ENCODE measurements at regions not wholly inside any gene's neighbourhood (a gene's known extent, or its start where the extent isn't known, plus 50 kb on each side); places are given as distances from the start of the nearest gene placed in this dataset.

DNA sequence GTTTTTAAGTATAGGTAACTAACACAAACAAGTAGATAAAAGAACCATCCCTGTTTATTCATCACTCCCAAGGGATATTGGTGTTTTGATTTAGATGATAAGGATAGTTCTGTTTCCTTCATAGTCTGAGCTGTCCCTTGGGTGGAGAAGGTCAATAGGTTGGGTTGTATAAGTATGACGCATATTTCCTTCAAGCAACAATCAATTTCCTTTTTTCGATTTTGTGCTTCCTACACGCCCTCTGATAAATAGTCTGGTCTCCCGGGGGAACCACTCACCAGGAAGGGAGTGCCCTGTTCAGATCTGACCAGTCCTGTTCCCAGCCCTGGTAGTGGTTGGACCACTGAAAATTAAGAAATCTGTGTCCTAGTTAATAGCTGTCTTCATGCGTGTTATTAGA, 378.8 kb upstream of the FAR2 start:
- ChIA-PET POLR2A (no interaction called here), CTCF (no interaction called here)
- no peak for DNase-seq (ENCODE audit: extremely low spot score)
- TF ChIP-seq ELF4 (IDR thresholded peaks at IDR 0.05), result no peak
- no peak for TF ChIP-seq CTBP1 (IDR thresholded peaks at IDR 0.05; ENCODE audit: borderline replicate concordance)

GRCh38 chr12:28771968-28772367, 377.1 kb upstream of the FAR2 start:
- POLR2A ChIA-PET, result no interaction called here
- TF ChIP-seq SUZ12 (IDR thresholded peaks at IDR 0.05) (no peak), FOXM1 (IDR thresholded peaks at IDR 0.05; ENCODE audit: borderline replicate concordance) (no peak)
- TF ChIP-seq, protein P1, sequence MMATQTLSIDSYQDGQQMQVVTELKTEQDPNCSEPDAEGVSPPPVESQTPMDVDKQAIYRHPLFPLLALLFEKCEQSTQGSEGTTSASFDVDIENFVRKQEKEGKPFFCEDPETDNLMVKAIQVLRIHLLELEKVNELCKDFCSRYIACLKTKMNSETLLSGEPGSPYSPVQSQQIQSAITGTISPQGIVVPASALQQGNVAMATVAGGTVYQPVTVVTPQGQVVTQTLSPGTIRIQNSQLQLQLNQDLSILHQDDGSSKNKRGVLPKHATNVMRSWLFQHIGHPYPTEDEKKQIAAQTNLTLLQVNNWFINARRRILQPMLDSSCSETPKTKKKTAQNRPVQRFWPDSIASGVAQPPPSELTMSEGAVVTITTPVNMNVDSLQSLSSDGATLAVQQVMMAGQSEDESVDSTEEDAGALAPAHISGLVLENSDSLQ (IDR thresholded peaks at IDR 0.05), result peak; percentile 78
- no peak for DNase-seq (ENCODE audit: extremely low spot score)
- CTCF ChIA-PET, result no interaction called here

DNA sequence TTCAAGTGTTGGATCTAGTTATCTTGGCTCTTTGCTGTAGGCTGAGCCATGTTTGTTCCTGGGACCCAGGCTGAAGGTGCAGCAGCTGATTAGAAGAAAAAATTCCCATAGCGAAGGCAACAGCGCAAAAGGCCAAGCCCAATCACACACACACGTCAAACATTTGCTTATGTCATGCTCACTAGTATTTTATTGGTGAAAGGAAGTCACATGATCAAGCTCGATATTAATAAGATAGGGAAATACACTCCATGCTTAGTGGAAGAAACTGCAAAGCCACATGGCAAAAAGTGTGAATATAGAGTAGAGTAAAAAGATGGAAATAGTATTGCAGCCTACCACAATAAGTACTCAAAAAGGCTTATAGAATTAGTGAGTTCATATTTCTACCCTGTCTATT, 373.5 kb upstream of the FAR2 start:
- POLR2A ChIA-PET, result no interaction called here
- no peak for DNase-seq (ENCODE audit: extremely low spot score)
- CTCF ChIA-PET, result no interaction called here
- TF ChIP-seq ZNF384 (IDR thresholded peaks at IDR 0.05) (no peak), LEF1 (IDR thresholded peaks at IDR 0.05; ENCODE audit: borderline replicate concordance) (no peak), BHLHE40 (IDR thresholded peaks at IDR 0.05; ENCODE audit: borderline replicate concordance) (no peak), SP1 (IDR thresholded peaks at IDR 0.05) (no peak), CTBP1 (IDR thresholded peaks at IDR 0.05; ENCODE audit: borderline replicate concordance) (no peak), ELF4 (IDR thresholded peaks at IDR 0.05) (no peak), NFRKB (IDR thresholded peaks at IDR 0.05) (no peak), HDGF (IDR thresholded peaks at IDR 0.05; ENCODE audit: borderline replicate concordance) (no peak), FOXA1 (IDR thresholded peaks at IDR 0.05) (no peak), ARNT (IDR thresholded peaks at IDR 0.05) (no peak), L3MBTL2 (conservative IDR thresholded peaks at IDR 0.05) (no peak), TARDBP (IDR thresholded peaks at IDR 0.05) (no peak), FOXM1 (IDR thresholded peaks at IDR 0.05; ENCODE audit: borderline replicate concordance) (no peak), FOXK2 (IDR thresholded peaks at IDR 0.05) (no peak), SUZ12 (IDR thresholded peaks at IDR 0.05) (no peak)
- TF ChIP-seq, protein P1 (IDR thresholded peaks at IDR 0.05), result no peak

- DNase-seq (ENCODE audit: extremely low spot score), result no peak
- ChIA-PET POLR2A (no interaction called here), CTCF (interaction anchor here (0.6 kb wide), 1 partner anchor 303 kb away, joined by 3 read pairs; no protein-coding TSS in a partner anchor)
- no peak for TF ChIP-seq FOXM1 (IDR thresholded peaks at IDR 0.05; ENCODE audit: borderline replicate concordance)
- no peak for TF ChIP-seq BHLHE40 (IDR thresholded peaks at IDR 0.05; ENCODE audit: borderline replicate concordance)
- TF ChIP-seq LEF1 (IDR thresholded peaks at IDR 0.05; ENCODE audit: borderline replicate concordance), result no peak
- no peak for TF ChIP-seq L3MBTL2 (conservative IDR thresholded peaks at IDR 0.05)
- no peak for TF ChIP-seq FOXK2 (IDR thresholded peaks at IDR 0.05)
- no peak for TF ChIP-seq NFRKB (IDR thresholded peaks at IDR 0.05)
- TF ChIP-seq CTBP1 (IDR thresholded peaks at IDR 0.05; ENCODE audit: borderline replicate concordance), result no peak
- TF ChIP-seq TARDBP (IDR thresholded peaks at IDR 0.05), result no peak
- TF ChIP-seq ARNT (IDR thresholded peaks at IDR 0.05), result no peak
- no peak for TF ChIP-seq SUZ12 (IDR thresholded peaks at IDR 0.05)
- no peak for TF ChIP-seq HDGF (IDR thresholded peaks at IDR 0.05; ENCODE audit: borderline replicate concordance)
- TF ChIP-seq, protein P1 (IDR thresholded peaks at IDR 0.05), result no peak
- TF ChIP-seq ELF4 (IDR thresholded peaks at IDR 0.05), result no peak
- no peak for TF ChIP-seq SP1 (IDR thresholded peaks at IDR 0.05)
- TF ChIP-seq FOXA1 (IDR thresholded peaks at IDR 0.05), result no peak
Measured at GRCh38 chr12:28776220-28776619, 372.9 kb upstream of the FAR2 start.

- ChIA-PET CTCF (no interaction called here), POLR2A (no interaction called here)
- no peak for DNase-seq (ENCODE audit: extremely low spot score)
- TF ChIP-seq CTBP1 (IDR thresholded peaks at IDR 0.05; ENCODE audit: borderline replicate concordance) (no peak), HDGF (IDR thresholded peaks at IDR 0.05; ENCODE audit: borderline replicate concordance) (no peak), FOXK2 (IDR thresholded peaks at IDR 0.05) (no peak), SUZ12 (IDR thresholded peaks at IDR 0.05) (no peak), NFRKB (IDR thresholded peaks at IDR 0.05) (no peak), TARDBP (IDR thresholded peaks at IDR 0.05) (no peak), ZNF384 (IDR thresholded peaks at IDR 0.05) (no peak)
- TF ChIP-seq, protein P1 (IDR thresholded peaks at IDR 0.05), result peak; percentile 9; the same call in 1 of the 2 replicates
Measured at GRCh38 chr12:28776913-28777422, 372.1 kb upstream of the FAR2 start.

- no peak for DNase-seq (ENCODE audit: extremely low spot score)
- POLR2A ChIA-PET, result no interaction called here
- TF ChIP-seq ARNT (IDR thresholded peaks at IDR 0.05), result no peak
- TF ChIP-seq L3MBTL2 (conservative IDR thresholded peaks at IDR 0.05), result no peak
- TF ChIP-seq LEF1 (IDR thresholded peaks at IDR 0.05; ENCODE audit: borderline replicate concordance), result no peak
- TF ChIP-seq FOXM1 (IDR thresholded peaks at IDR 0.05; ENCODE audit: borderline replicate concordance), result no peak
- TF ChIP-seq TARDBP (IDR thresholded peaks at IDR 0.05), result no peak
- no peak for TF ChIP-seq BHLHE40 (IDR thresholded peaks at IDR 0.05; ENCODE audit: borderline replicate concordance)
- TF ChIP-seq NFRKB (IDR thresholded peaks at IDR 0.05), result no peak
- no peak for TF ChIP-seq CTBP1 (IDR thresholded peaks at IDR 0.05; ENCODE audit: borderline replicate concordance)
- no peak for TF ChIP-seq FOXK2 (IDR thresholded peaks at IDR 0.05)
- TF ChIP-seq ELF4 (IDR thresholded peaks at IDR 0.05), result no peak
- TF ChIP-seq HDGF (IDR thresholded peaks at IDR 0.05; ENCODE audit: borderline replicate concordance), result no peak
- no peak for TF ChIP-seq FOXA1 (IDR thresholded peaks at IDR 0.05)
- TF ChIP-seq ZNF384 (IDR thresholded peaks at IDR 0.05), result no peak
- TF ChIP-seq, protein P1 (IDR thresholded peaks at IDR 0.05), result no peak
- no peak for TF ChIP-seq SP1 (IDR thresholded peaks at IDR 0.05)
- TF ChIP-seq SUZ12 (IDR thresholded peaks at IDR 0.05), result no peak
- CTCF ChIA-PET, result no interaction called here
Measured at GRCh38 chr12:28777603-28778365, 371.3 kb upstream of the FAR2 start.
